ENCODE measurements at regions not wholly inside any gene's neighbourhood (a gene's known extent, or its start where the extent isn't known, plus 50 kb on each side); places are given as distances from the start of the nearest gene placed in this dataset.
"Not testable (repeated sequence)": the region's sequence is repeated elsewhere in the genome, so short reads cannot be mapped to it uniquely, and the experiment has no call there.

DNA sequence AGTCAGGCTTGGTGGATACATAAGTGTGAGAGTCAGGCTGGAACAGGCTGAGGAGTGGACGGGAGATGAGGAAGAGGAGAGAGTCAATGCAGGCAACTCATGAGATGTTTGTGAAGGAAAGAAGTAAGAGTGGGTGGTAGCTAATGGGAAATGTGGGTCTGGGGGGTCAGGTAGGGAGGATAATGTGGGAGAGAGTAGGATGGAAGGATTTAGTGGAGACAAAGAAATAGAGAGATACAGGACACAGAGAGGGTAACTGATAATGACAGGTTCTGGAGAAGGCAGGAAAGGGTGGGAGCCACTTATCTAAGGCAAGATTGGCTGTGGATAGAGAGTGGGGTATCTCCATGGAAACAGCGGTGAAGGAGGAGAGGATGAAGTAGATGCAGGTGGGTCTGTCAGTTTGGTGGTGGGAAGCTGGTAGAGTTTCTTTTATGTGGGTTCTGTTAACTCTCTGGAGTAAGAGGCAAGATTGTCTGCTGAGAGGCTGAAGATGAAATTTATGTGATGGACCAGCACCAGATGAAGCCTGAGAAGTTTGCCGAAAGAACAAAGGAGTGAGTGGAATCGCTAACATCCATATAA, 190.6 kb upstream of the SPRED2 start:
- DNase-seq = no peak

DNA sequence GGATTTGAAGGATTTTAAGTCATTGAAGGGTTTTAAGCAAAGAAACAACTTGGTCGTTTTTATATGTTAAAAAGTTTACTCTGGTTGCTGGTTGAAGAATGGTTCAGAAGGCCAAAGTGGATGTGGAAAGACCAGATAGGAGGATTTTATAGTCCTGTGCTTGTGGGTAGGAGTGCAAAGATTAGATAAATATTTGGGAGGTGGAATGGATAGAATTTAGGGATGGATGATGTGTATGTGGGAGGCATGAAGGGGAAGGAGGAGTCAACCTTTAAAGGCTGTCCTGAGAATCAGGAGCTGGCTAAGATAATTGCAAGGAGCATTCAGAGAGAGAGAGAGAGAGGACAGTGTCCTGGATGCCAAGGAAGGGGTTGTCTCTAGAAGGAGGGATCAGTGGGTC, 190.1 kb upstream of the SPRED2 start:
- DNase-seq = no peak

DNA sequence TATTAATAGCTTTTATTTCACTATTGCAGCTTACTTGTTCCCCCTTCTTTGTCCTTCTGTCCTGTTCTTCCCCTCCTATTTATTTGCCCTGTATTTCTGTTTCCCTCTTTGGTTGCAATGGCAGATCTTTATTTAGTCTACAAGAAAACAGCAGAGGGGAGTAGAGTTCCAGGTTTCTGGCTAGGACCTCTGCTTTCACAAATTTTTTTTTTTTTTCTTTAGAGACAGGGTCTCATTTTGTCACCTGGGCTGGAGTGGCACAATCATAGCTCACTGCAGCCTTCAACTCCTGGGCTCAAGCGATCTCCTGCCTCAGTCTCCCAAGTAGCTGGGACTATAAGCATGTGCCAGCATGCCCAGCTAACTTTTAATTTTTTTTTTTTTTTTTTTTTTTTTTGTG, 188.1 kb upstream of the SPRED2 start:
- DNase-seq = no peak

DNA sequence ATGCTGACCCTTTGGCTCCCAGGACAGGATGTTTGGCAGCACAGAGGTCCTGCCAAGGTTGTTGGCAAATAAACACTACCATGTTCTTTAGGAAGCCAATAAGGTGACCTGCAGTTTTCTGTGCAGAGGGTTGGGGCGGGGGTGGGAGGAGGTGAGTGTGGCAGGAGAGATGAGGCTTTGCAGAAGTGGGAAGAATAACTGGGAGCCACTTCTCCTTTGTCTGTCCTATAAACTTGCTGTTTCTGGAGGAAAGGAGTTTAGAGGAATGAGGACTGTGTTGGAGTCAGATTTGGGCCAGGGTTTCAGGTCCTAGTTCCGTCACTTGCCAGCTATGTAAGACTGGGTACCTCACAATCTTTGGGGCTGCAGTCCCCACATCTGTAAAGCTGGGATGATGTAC, 187.6 kb upstream of the SPRED2 start:
- no peak for DNase-seq

DNA sequence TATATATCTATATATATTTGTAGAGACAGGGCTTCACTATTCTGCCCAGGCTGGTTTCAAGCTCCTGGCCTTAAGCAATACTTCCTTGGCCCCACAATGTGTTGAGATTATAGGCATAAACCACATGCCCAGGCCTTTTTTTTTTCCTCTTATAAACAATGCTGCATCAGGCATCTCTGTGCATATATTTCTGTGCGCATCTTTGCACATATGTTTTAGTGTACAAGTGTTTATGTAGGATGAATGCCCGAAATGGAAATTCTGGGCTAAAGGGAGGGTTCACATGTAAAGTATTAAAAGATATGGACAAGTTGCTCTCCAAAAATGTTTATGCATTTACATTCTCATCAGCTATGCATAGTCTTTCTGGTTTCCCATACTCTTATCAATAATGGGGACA, 183.2 kb upstream of the SPRED2 start:
- DNase-seq = no peak

DNA sequence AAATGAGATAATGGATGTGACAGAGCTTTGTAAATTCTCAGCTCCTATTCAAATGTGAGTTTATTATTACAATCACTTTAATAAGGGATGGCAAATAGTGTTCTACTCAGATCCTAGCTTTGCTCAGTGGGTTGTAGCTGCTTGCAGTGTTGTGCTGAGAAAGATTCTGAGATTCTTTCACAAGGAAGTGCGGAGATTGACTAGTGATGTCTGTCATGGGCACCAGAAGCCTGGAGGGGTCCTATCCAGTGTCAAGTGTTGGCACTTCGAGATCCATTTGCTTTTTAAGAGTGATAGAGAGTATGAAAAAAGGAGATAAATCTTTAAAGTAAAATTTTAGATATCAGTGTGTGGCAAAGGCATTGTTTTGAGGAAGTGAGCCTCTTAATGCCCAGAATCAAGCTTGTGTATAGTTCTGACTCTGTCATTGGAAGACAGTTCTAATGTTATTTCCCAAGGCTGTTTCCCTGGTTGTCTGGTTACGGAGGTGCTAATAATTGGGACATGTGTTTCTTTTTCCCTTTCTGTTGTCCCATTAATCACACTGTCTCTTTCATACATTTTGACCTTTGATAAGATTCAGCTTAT, 181.7 kb upstream of the SPRED2 start:
- no peak for DNase-seq

DNA sequence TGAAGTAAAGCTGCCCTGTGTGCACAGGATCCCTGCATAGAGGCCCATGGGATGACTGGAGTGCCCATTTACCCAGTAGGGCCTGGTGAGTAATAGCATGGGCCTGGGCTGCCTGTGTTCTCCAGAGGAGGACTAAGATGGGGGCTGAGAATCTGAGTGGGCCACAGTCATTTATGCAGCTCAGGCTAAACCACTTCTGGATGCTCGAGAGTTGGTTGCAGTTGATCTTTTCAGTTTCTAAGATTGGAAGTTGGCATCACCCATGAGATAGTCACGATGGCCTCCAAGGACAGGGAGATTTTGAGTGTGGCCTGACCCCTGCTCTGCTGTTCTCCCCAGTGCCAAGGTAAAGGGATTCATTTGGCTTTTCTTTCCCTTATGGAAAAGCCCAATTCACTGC, 179.1 kb upstream of the SPRED2 start:
- DNase-seq = no peak

DNA sequence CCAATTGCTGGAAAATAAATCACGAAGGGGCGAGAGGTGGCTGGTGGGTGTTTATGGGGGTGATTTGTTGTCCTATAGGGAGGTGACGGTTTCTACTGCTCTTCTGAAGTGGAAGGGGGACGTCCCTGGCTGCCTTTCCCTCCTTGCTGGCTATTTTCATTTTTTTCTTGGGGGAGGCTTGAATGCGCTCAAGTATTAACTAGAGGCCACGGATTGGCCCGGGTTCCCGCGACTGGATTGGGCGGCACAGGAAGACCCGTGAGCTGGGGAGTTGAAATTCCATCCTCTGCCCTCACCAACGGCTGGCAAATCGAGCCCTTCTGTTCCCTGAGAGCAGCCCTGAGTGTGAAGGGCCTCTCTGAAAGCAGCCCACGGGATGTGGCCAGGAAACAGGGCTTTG, 176.5 kb upstream of the SPRED2 start:
- no peak for DNase-seq

DNA sequence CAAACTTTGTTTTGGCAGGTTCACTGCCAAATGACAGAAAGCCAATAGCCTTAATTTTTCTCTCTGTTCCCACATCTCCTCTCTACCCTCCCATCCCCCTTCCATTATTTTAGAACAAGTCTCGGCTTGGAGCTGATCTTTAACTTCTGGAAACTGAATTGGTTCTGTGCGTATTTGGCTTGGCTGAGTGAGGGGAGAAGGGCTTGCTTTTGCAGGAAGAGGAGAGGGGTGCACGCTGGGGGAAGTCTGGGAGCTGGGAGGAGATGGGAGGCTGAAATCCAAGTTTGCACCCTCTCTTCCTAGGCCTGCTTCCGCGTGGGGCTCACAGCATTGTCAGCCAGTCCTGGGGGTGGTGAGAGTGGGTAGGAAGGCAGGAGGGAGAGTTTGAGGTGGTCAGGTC, 176.1 kb upstream of the SPRED2 start:
- no peak for DNase-seq

DNA sequence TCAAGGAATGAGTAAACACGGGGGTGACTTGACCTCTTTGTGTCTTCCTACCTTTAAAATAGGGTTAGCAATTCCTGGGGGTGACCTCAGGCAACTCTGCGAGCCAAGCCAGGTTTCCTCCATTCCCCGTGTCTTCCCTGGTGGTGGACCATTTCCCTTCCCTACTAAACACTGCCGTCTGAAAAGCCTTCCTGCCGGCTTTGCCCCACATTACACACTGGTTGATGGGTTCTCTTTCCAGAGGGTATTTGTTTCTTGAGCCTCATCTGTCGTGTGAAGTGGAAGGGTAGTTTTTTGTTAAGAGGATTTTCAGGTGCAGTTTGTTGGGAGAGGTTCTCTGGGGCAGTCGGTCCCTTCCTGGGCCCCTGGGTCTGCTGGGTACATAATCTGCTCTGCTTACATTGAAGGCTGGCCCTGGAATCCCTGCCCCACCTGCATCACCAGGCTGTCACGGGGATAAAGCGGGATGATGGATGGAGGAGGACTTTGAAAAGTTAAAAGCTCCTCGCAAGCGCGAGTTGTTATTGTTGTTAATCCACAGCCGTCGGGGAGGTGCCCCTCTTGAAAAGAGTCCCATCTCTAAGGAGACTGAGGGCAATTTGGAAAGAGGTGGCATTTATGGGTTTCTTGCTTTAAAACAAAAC, 175.4 kb upstream of the SPRED2 start:
- DNase-seq = no peak

DNA sequence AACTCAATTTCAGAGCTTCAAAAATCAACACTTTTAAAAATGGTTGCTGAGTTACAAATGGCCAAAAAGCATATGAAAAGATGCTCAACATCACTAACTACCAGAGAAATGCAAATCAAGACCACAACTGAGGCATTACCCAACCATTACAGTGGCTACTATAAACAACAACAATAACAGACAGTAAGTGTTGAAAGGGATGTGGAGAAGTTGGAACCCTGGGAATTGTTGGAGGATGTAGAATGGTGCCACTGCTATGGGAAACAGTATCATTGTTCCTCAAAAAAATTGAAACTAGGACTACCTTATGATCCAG, 173.3 kb upstream of the SPRED2 start:
- DNase-seq = no peak

DNA sequence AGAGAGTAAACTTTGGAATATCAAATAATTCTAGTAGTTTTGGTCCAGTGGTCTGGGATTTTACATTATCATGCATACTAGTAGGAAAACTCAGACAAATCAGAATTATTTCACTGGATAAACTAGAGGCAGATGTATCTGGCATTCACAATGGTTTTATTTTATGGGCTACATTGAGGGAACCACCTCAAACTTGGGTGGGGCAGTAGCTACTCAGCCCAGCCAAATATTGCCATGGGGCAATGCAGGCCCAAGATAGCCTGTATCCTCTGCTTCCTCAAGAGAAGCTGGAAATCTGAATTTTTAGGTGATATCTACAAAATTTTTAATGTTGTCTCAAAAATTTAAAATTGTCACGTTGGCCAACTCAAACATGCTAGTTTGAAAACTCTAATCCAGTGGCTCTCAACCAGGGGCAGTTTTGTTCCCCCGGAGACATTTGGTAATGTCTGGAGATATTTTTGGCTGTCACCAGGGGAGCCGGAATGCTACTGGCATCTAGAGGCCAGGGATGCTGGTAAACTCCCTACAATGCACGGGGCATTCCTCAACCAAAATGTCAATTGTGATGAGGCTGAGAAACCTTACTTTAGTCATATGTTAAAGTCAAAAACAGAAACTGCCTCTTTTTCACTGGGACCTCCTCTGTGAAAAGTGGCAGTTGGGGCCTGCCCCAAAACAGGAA, 172.8 kb upstream of the SPRED2 start:
- DNase-seq = no peak

DNA sequence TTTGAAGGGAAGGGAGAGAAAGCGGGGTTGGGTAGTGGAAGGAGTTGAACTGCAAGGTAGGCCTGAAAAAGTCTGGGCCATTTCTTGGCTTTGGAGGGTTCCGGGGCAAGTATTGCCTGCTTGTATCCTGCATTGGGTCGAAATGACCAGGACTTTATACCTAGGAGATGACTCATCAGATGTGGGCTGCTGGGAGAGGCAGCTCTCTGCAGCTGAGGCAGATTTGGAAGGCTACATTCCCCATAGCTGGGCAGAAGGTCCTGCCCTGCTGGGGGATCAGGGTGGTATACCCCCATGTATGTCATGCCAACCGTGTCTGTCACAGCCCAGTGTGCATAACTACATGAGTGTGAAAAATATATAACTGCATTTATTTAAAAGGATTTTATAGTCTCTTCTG, 171.8 kb upstream of the SPRED2 start:
- DNase-seq = no peak

DNA sequence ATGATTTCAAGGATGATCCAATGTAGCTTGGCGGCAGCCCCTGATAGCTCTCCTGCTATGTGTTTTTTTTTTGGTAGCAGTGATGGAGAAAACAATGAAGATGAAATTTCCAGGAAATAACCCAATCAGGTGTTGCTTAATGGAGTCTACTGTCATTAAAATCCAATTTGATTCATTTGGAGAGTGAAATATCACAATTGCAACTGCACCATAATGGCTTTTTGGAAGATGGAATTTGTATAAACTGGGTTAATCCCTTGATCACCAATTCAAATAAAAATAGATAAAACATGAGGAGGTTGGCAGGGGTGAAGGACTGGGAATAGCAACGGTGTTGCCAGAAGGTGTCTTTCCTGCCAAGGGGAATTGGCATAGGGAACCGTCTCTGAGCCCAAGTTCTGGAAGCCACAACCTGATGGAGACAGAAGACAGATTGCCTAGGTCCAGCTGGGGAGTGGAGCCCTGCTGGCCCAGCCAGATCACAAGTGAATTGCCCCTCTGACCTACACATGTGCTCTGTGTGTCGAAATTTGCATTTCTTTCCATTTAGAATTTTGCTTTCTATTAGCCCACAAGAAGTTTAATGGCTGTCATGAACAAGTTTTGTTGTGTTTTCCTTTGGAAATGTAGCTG, 170.3 kb upstream of the SPRED2 start:
- DNase-seq = no peak

DNA sequence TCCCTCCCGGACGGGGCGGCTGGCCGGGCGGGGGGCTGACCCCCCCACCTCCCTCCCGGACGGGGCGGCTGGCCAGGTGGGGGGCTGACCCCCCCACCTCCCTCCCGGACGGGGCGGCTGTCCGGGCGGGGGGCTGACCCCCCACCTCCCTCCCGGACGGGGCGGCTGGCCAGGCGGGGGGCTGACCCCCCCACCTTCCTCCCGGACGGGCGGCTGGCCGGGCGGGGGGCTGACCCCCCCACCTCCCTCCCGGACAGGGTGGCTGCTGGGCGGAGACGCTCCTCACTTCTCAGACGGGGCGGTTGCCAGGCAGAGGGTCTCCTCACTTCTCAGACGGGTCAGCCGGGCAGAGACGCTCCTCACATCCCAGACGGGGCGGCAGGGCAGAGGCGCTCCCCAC, 168.5 kb upstream of the SPRED2 start:
- not testable (repeated sequence) for DNase-seq

DNA sequence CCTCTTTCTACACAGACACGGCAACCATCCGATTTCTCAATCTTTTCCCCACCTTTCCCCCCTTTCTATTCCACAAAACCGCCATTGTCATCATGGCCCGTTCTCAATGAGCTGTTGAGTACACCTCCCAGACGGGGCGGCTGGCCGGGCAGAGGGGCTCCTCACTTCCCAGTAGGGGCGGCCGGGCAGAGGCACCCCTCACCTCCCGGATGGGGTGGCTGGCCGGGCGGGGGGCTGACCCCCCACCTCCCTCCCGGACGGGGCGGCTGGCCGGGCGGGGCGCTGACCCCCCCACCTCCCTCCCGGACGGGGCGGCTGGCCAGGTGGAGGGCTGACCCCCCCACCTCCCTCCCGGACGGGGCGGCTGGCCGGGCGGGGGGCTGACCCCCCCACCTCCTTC, 168.0 kb upstream of the SPRED2 start:
- DNase-seq = not testable (repeated sequence)

DNA sequence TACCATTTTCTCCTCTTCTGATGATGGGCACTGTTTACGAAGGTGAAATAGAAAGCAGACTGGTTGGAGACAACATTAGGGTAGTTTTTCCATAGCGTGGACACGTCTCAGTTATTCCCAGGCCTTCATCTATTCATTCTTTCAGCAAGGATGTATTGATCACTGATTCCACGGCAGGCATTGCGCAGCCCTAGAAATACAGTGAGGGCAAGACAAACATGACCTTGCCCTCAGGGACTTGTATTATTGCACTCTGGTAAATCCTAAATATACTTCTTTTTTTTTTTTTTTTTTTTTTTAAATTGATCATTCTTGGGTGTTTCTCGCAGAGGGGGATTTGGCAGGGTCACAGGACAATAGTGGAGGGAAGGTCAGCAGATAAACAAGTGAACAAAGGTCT, 167.3 kb upstream of the SPRED2 start:
- DNase-seq = no peak

DNA sequence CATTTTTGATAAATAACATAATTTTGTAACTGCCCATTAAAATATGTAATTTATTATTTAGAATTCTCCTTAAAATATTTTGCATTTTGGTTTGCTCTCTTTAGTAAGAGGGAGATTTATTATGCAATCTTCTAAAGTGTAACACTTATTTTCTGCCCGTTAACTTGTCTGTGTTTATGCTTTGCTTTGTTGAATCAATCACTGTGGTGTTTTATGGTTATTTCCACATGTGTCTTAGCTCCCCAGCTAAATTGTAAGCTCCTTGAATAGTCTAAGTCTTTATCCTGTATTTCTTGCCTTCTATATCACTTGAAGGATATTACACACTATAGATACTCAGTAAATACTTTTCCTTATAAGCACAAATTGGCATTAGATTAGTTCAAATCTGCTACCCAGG, 166.6 kb upstream of the SPRED2 start:
- DNase-seq = no peak

DNA sequence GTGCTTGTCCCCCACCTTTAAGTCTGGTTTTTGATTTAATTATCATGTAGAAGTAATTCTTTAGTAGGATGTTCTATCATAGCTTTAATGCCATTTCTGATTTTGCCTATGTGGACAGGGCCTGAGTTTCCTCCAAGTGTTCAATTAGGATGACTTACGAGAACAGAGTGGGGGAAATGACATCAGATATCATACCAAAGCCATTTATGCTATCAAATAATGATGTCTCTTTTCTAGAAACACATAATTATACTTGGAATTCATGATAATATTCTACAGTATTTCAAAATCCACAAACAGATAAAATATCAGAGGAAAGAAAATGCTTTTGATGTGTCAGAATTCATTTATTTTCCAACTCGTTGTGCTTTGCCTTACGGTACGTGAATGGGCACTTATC, 165.9 kb upstream of the SPRED2 start:
- DNase-seq = no peak

DNA sequence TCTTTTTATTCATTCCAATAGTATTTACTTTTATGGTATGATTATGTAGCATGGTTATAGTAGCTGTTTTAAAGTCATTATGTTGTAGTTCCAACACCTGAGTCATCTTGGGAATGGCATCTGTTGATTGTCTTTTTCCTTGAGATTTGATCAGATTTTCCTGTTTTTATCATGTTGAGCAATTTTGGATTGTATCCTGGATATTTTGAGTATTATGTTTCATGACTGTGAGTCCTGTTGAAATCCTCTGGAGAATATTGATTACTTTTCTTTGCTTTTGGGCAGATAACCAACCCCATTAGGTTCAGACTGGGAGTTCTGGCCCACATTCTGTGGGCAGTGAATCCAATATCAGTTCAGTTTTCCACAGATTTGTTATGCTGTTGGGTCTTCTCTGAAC, 163.2 kb upstream of the SPRED2 start:
- DNase-seq = no peak

DNA sequence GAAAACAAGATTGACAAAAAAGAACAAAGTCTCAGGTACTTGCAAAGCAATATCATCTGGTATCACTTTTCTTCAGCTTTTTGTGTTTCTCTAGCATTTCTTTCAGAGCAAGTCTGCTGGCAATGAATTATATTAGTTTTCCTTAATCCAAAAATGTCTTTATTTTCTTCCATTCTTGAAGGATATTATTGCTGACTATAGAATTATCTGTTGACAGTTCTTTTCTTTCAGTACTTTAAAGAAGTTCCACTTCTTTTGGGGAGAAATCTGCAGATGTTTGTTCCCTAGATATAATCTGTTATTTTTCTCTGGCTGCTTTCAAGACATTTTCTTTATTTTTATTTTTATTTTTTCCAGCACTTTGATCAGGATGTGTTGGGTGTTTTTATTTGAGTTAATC, 161.8 kb upstream of the SPRED2 start:
- no peak for DNase-seq

DNA sequence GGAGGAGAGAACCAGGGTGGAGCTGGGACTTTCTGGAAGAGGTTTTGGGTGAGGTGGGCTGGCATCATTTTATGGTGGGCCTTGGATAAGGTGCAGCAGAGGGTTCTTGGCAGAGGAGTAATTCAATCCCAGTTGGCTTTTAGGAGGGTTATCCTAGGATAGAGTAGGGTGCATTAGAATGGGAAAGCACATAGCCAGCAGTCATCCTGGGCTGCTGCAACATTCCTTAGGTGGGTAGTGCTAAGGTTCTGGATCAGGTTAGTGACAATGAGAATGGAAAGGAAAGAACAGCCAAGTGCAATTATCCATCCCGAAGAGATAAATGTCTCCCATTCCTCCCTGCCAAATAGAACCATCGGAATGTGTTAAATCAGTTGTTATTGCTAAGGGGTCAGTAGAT, 157.3 kb upstream of the SPRED2 start:
- no peak for DNase-seq

DNA sequence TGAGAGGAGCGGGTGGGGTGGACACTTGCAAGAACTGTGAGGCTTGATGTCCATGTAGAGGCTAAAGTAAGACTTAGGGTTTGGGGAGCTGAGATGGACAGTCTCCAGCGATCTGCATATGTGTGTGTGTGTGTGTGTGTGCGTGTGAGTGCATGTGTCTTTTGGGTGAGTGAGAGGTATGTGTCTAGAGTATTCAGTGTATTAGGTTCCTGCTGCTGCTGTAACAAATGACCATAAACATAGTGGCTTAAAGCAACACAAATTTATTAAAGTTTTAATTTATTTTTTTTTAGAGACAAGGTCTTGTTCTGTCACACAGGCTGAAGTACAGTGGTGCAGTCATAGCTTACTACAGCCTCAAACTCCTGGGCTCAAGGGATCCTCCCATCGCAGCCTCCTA, 155.4 kb upstream of the SPRED2 start:
- no peak for DNase-seq

DNA sequence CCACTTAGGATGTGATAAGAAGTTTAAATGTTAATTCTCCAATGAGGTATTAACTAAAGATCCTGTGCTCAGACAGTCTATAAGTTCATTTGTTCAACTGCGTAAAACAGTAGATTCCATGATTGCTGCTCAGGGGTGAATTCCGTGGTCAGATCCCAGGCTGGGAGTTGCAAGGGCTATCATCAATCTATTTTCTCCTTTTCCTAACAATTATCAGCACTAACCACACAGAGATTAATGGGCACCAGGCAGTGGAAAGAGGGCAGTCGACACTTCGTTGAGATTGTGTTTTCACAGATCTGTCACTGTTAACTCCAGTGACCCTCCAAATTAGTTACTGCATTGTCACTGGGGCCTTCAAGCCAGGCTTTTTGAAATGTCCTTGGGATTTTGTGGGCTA, 154.1 kb upstream of the SPRED2 start:
- DNase-seq = no peak

Data from NCI-H2227 treated with DMSO at 0.1 percent for 48 hours (cell line).